ENCODE measurements at regions not wholly inside any gene's neighbourhood (a gene's known extent, or its start where the extent isn't known, plus 50 kb on each side); places are given as distances from the start of the nearest gene placed in this dataset.

DNA sequence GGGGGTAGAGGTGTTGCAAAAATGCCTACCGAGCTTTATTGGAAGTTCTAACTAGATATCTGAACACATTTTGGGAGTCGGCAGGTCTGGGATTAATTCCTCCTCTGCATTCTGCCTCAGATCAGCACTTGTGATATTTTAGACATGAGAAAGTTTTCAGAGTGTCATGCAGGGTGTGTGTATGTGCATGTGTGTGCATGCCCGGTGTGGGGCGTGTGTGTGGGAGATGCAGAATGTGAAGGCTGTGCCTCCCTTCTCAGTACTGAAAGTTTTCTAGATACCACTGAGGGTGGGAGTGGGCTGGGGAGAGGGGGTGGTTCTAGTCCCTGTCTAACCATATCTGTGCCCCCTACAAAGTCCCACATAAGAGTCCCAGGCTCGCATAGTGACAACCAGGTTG, 180.0 kb upstream of the NTM start:
- peaks cover 52% of the 10 kb centered on the region for H3K4me1 Mint-ChIP-seq
- H3K36me3 Mint-ChIP-seq (ENCODE audit: low read depth): no peaks in the 10 kb centered on the region

GRCh38 chr11:131191606-131192005, 178.8 kb upstream of the NTM start:
- Mint-ChIP-seq H3K9me3 (no peaks in the 10 kb centered on the region), H3K4me3 (no peak overlapping the region), H3K4me1 (peaks cover 44% of the 10 kb centered on the region), H3K36me3 (ENCODE audit: low read depth) (no peaks in the 10 kb centered on the region), H3K27ac (no peak overlapping the region), H3K27me3 (ENCODE audit: low read depth, poor library complexity) (peaks cover 15% of the 10 kb centered on the region)
- TF ChIP-seq, protein P1, sequence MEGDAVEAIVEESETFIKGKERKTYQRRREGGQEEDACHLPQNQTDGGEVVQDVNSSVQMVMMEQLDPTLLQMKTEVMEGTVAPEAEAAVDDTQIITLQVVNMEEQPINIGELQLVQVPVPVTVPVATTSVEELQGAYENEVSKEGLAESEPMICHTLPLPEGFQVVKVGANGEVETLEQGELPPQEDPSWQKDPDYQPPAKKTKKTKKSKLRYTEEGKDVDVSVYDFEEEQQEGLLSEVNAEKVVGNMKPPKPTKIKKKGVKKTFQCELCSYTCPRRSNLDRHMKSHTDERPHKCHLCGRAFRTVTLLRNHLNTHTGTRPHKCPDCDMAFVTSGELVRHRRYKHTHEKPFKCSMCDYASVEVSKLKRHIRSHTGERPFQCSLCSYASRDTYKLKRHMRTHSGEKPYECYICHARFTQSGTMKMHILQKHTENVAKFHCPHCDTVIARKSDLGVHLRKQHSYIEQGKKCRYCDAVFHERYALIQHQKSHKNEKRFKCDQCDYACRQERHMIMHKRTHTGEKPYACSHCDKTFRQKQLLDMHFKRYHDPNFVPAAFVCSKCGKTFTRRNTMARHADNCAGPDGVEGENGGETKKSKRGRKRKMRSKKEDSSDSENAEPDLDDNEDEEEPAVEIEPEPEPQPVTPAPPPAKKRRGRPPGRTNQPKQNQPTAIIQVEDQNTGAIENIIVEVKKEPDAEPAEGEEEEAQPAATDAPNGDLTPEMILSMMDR (IDR thresholded peaks at IDR 0.05): no peak
- DNase-seq: no peak

More for the DNA sequence above, 180.0 kb upstream of the NTM start:
- TF ChIP-seq, protein P1 (IDR thresholded peaks at IDR 0.05): no peak
- H3K27me3 Mint-ChIP-seq (ENCODE audit: low read depth, poor library complexity): peaks cover 15% of the 10 kb centered on the region
- no peak for DNase-seq
- no peak overlapping the region for H3K27ac Mint-ChIP-seq
- H3K9me3 Mint-ChIP-seq: no peaks in the 10 kb centered on the region
- no peak overlapping the region for H3K4me3 Mint-ChIP-seq

DNA sequence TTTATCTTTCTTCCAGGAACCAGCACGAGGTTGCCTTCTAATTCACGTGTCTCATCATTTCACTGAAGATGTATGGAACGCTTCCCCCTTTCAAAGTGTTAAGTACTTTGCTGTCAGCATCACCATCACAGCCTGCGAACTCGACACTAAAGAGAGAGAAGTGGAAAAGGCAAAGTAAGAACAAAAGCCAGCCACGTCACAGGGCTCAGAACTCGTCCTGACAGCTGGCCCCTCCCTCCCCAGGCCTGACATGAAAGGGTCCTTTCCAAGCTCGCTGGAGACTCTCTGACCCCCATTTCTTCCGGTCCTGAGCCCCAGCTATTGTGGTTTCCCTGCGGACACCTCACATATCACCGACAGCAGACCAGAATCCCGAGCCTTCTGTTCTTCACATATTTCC, 177.8 kb upstream of the NTM start:
- peaks cover 22% of the 10 kb centered on the region for H3K27me3 Mint-ChIP-seq (ENCODE audit: low read depth, poor library complexity)
- TF ChIP-seq, protein P1 (IDR thresholded peaks at IDR 0.05): no peak
- H3K36me3 Mint-ChIP-seq (ENCODE audit: low read depth): no peaks in the 10 kb centered on the region
- no peaks in the 10 kb centered on the region for H3K9me3 Mint-ChIP-seq
- no peak overlapping the region for H3K27ac Mint-ChIP-seq
- H3K4me3 Mint-ChIP-seq: no peak overlapping the region
- H3K4me1 Mint-ChIP-seq: peaks cover 35% of the 10 kb centered on the region
- DNase-seq: no peak

DNA sequence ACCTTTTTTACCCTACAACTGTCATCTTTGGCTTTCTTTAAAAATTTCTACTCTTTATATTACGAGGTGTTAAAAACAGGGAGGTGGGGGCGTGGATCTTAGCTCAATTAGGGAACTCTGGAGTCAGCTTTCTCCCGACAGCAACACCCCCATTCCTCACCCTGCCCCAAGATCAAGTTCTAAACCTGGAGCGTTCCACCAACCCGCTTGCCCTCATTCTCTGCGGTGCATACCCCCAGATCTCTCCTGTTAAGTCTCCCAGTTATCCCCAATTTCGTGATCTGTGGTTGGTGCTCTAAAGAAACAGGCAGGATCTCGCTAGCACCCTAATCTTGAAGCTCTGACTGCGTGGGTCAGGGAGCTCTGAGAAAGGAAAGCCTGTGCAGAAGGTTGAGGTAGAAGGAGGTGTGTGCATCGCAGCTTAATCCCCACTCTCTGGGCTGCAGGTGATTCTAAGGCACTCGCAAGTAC, 177.3 kb upstream of the NTM start:
- no peaks in the 10 kb centered on the region for H3K36me3 Mint-ChIP-seq (ENCODE audit: low read depth)
- H3K27me3 Mint-ChIP-seq (ENCODE audit: low read depth, poor library complexity): peaks cover 22% of the 10 kb centered on the region

DNA sequence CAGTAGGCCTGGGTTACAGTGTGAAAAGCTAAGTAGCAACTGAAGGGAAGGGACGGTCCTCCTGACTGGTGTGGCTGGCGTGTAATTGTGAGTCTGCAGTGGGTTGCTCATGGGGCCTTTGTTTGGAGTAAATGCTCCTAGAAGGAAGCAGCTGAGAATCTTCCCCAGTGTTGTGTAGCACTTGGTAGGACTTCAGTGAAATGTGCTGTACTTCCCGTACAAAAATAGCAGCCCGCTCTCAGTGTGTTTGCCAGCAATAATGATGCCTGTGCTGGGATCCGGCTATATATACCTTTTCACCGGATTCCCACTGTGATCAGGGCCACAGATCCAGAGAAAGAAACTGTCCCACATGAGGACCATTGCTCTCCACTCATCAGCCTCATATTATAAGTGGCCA, 175.7 kb upstream of the NTM start:
- TF ChIP-seq, protein P1 (IDR thresholded peaks at IDR 0.05): no peak
- H3K27me3 Mint-ChIP-seq (ENCODE audit: low read depth, poor library complexity): peaks cover 16% of the 10 kb centered on the region
- H3K4me1 Mint-ChIP-seq: peaks cover 24% of the 10 kb centered on the region
- no peak for DNase-seq
- H3K27ac Mint-ChIP-seq: no peak overlapping the region
- H3K4me3 Mint-ChIP-seq: no peak overlapping the region
- H3K36me3 Mint-ChIP-seq (ENCODE audit: low read depth): no peaks in the 10 kb centered on the region
- no peaks in the 10 kb centered on the region for H3K9me3 Mint-ChIP-seq

More for the DNA sequence above, 177.3 kb upstream of the NTM start:
- DNase-seq: no peak
- Mint-ChIP-seq H3K9me3 (no peaks in the 10 kb centered on the region), H3K4me3 (no peak overlapping the region), H3K4me1 (peaks cover 35% of the 10 kb centered on the region), H3K27ac (no peak overlapping the region)
- TF ChIP-seq, protein P1 (IDR thresholded peaks at IDR 0.05): no peak

GRCh38 chr11:131195661-131196517, 174.5 kb upstream of the NTM start:
- H3K27ac Mint-ChIP-seq: no peak overlapping the region
- H3K36me3 Mint-ChIP-seq (ENCODE audit: low read depth): no peaks in the 10 kb centered on the region
- H3K4me3 Mint-ChIP-seq: no peak overlapping the region
- TF ChIP-seq, protein P1 (IDR thresholded peaks at IDR 0.05): no peak
- DNase-seq: no peak
- H3K9me3 Mint-ChIP-seq: no peaks in the 10 kb centered on the region
- peaks cover 17% of the 10 kb centered on the region for H3K4me1 Mint-ChIP-seq
- peaks cover 12% of the 10 kb centered on the region for H3K27me3 Mint-ChIP-seq (ENCODE audit: low read depth, poor library complexity)
